ENCODE measurements at regions not wholly inside any gene's neighbourhood (a gene's known extent, or its start where the extent isn't known, plus 50 kb on each side); places are given as distances from the start of the nearest gene placed in this dataset.

GRCh38 chr4:30427932-30428331 is 292.2 kb upstream of the PCDH7 start:
- TF ChIP-seq CTCF (optimal IDR thresholded peaks at IDR 0.05 in 1 of 3, IDR thresholded peaks at IDR 0.05 in 1 of 3, conservative IDR thresholded peaks at IDR 0.05 in 1 of 3; ENCODE audit: extremely low read depth in 1 of 3, insufficient read depth in 2 of 3, low read length in 3 of 3) = no peak
- no peak for TF ChIP-seq EZH2 (IDR thresholded peaks at IDR 0.05; ENCODE audit: low read length)

Measured in keratinocyte (primary cell).